KMS-11 (cell line): ENCODE measurements at regions not wholly inside any gene's neighbourhood (a gene's known extent, or its start where the extent isn't known, plus 50 kb on each side); places are given as distances from the start of the nearest gene placed in this dataset.

ENCODE experiments used
- H2AFZ ChIP-seq: fragments of 200-600 bp; sonication (generic); 2 replicates; pipeline ENCODE4 v1.6.1; 2016; ENCODE audit warnings: antibody characterized with exemption, mixed run types, low read depth
- H3K27ac ChIP-seq: fragments of 200-600 bp; sonication (generic); 2 replicates; pipeline ENCODE4 v1.6.1; 2016; ENCODE audit warnings: mild to moderate bottlenecking, mixed run types
- H3K27me3 ChIP-seq: fragments of 200-600 bp; sonication (generic); 2 replicates; pipeline ENCODE4 v1.6.1; 2017; ENCODE audit warnings: mild to moderate bottlenecking, low read depth, mixed run types, moderate library complexity; ENCODE audit not compliant: insufficient read depth
- H3K36me3 ChIP-seq: fragments of 200-600 bp; sonication (generic); 2 replicates; pipeline ENCODE4 v1.6.1; 2017; ENCODE audit warnings: mild to moderate bottlenecking, mixed run types; ENCODE audit not compliant: insufficient read depth
- H3K4me1 ChIP-seq: fragments of 200-600 bp; sonication (generic); 2 replicates; pipeline ENCODE4 v1.6.1; 2016; ENCODE audit warnings: mild to moderate bottlenecking, low read depth, mixed run types; ENCODE audit not compliant: poor library complexity, severe bottlenecking
- H3K4me2 ChIP-seq: fragments of 200-600 bp; sonication (generic); 2 replicates; pipeline ENCODE4 v1.7.0; 2016; ENCODE audit warnings: mild to moderate bottlenecking, mixed run types
- H3K4me3 ChIP-seq: fragments of 200-600 bp; sonication (generic); IDR thresholded peaks from 2 replicates; pipeline ENCODE4 v1.6.1; 2017; ENCODE audit warnings: low read depth, low read length, mixed read lengths; ENCODE audit not compliant: insufficient read depth
- H3K79me2 ChIP-seq: fragments of 200-600 bp; sonication (generic); 2 replicates; pipeline ENCODE4 v1.6.1; 2016; ENCODE audit warnings: low read depth, mixed run types; ENCODE audit not compliant: insufficient read depth
- H3K9ac ChIP-seq: fragments of 200-600 bp; sonication (generic); 2 replicates; pipeline ENCODE4 v1.6.1; 2016; ENCODE audit warnings: mild to moderate bottlenecking, mixed run types
- H4K20me1 ChIP-seq: fragments of 200-600 bp; sonication (generic); 2 replicates; pipeline ENCODE4 v1.6.1; 2016; ENCODE audit warnings: mild to moderate bottlenecking, mixed run types; ENCODE audit not compliant: insufficient read depth
- CTCF ChIP-seq: fragments of 200-600 bp; sonication (generic); conservative IDR thresholded peaks from 2 replicates; pipeline ENCODE4 v1.6.1; 2017; ENCODE audit warnings: low read depth, mild to moderate bottlenecking, antibody characterized with exemption, low read length, moderate library complexity, mixed read lengths

- H2AFZ ChIP-seq = no peak overlapping the region
- no peak overlapping the region for H3K4me3 ChIP-seq
- H3K79me2 ChIP-seq = no peaks in the 10 kb centered on the region
- H3K36me3 ChIP-seq = no peaks in the 10 kb centered on the region
- no peak overlapping the region for H3K27ac ChIP-seq
- H4K20me1 ChIP-seq = no peaks in the 10 kb centered on the region
- H3K27me3 ChIP-seq = no peaks in the 10 kb centered on the region
- H3K4me2 ChIP-seq = no peak overlapping the region
- TF ChIP-seq CTCF = 0 out of 2 replicates have a peak, but pooled peaks have one; percentile 23
- no peak overlapping the region for H3K9ac ChIP-seq
- peaks cover 13% of the 10 kb centered on the region for H3K4me1 ChIP-seq
Observed at GRCh38 chr10:28410420-28411135, 107.7 kb upstream of the MPP7 start.

DNA sequence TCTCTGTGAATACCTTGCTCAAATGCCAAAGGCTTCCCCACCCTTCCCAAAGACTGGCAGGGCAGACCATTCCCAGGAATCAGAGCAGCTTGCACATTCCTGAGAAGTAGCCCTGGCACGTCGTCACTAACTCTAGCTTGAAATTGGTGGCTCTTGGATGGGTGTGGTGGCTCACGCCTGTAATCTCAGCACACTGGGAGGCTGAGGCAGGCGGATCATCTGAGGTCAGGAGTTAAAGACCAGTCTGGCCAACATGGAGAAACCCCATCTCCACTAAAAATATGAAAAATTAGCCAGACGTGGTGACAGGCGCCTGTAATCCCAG lies 108.2 kb upstream of the MPP7 start:
- H3K9ac ChIP-seq = no peak overlapping the region

DNA sequence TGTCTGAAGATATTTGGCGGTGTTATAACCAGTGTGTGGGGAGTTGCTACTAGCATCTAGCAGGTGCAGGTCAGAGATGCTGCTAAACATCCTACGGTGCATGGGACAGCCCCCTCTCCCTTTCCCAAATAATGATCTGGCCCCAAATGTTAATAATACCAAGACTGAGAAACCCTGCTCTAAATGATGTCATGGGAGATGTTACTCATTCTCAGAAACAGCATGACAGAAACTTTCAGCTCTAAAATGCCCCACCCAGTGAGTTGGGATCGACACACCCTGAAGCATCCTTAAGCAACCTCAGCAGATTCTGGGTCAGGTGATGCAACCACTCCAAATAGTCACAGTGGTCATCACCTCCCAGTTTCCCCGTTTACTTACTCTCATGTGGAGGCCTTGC lies 108.8 kb upstream of the MPP7 start:
- no peak overlapping the region for H3K27ac ChIP-seq
- H3K4me3 ChIP-seq = no peak overlapping the region
- no peaks in the 10 kb centered on the region for H3K79me2 ChIP-seq
- no peaks in the 10 kb centered on the region for H3K36me3 ChIP-seq
- TF ChIP-seq CTCF = no peak
- H3K9ac ChIP-seq = no peak overlapping the region
- no peaks in the 10 kb centered on the region for H4K20me1 ChIP-seq
- no peak overlapping the region for H3K4me2 ChIP-seq
- H2AFZ ChIP-seq = no peak overlapping the region
- peaks cover 13% of the 10 kb centered on the region for H3K4me1 ChIP-seq
- H3K27me3 ChIP-seq = no peaks in the 10 kb centered on the region

More for the DNA sequence above, 108.2 kb upstream of the MPP7 start:
- no peak for TF ChIP-seq CTCF
- Histone ChIP-seq H3K27ac (no peak overlapping the region), H3K4me1 (peaks cover 13% of the 10 kb centered on the region), H3K79me2 (no peaks in the 10 kb centered on the region), H3K36me3 (no peaks in the 10 kb centered on the region), H3K4me2 (no peak overlapping the region), H3K27me3 (no peaks in the 10 kb centered on the region), H4K20me1 (no peaks in the 10 kb centered on the region), H2AFZ (no peak overlapping the region), H3K4me3 (no peak overlapping the region)

- no peak for TF ChIP-seq CTCF
- no peak overlapping the region for H3K9ac ChIP-seq
- H3K4me2 ChIP-seq = no peak overlapping the region
Observed at GRCh38 chr10:28418069-28418468, 114.8 kb upstream of the WAC start.

More at GRCh38 chr10:28418069-28418468, 114.8 kb upstream of the WAC start:
- Histone ChIP-seq H3K27ac (no peak overlapping the region), H3K4me1 (no peaks in the 10 kb centered on the region), H3K36me3 (no peaks in the 10 kb centered on the region), H3K4me3 (no peak overlapping the region), H2AFZ (no peak overlapping the region), H3K27me3 (no peaks in the 10 kb centered on the region), H3K79me2 (no peaks in the 10 kb centered on the region), H4K20me1 (no peaks in the 10 kb centered on the region)
